ENCODE measurements at regions not wholly inside any gene's neighbourhood (a gene's known extent, or its start where the extent isn't known, plus 50 kb on each side); places are given as distances from the start of the nearest gene placed in this dataset.

DNA sequence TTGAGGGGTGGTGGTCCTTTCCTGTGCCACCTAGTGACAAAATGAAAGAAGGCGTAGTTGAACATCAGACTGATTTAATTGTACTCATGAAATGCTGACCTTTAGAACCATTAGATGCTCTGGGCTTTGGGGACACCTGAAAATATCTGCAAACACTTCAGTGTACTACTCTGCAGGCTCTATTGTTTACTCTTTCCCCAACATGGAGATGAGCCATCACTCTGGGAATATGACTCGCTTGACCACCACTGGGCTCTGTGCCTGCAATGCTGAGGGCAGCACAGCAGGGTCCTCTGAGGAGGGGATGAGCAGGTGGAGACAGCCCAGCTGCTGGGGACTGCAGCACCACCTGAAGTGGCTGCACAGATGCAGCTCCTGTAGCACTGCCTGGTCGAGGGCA is 74.8 kb upstream of the SLC24A3 start:
- TF ChIP-seq, protein P1, sequence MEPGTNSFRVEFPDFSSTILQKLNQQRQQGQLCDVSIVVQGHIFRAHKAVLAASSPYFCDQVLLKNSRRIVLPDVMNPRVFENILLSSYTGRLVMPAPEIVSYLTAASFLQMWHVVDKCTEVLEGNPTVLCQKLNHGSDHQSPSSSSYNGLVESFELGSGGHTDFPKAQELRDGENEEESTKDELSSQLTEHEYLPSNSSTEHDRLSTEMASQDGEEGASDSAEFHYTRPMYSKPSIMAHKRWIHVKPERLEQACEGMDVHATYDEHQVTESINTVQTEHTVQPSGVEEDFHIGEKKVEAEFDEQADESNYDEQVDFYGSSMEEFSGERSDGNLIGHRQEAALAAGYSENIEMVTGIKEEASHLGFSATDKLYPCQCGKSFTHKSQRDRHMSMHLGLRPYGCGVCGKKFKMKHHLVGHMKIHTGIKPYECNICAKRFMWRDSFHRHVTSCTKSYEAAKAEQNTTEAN (CRISPR knock-in tag; IDR thresholded peaks at IDR 0.05): no peak
- TF ChIP-seq, protein P2, sequence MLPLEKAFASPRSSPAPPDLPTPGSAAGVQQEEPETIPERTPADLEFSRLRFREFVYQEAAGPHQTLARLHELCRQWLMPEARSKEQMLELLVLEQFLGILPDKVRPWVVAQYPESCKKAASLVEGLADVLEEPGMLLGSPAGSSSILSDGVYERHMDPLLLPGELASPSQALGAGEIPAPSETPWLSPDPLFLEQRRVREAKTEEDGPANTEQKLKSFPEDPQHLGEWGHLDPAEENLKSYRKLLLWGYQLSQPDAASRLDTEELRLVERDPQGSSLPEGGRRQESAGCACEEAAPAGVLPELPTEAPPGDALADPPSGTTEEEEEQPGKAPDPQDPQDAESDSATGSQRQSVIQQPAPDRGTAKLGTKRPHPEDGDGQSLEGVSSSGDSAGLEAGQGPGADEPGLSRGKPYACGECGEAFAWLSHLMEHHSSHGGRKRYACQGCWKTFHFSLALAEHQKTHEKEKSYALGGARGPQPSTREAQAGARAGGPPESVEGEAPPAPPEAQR (CRISPR knock-in tag; IDR thresholded peaks at IDR 0.05): no peak
- TF ChIP-seq, protein P3, sequence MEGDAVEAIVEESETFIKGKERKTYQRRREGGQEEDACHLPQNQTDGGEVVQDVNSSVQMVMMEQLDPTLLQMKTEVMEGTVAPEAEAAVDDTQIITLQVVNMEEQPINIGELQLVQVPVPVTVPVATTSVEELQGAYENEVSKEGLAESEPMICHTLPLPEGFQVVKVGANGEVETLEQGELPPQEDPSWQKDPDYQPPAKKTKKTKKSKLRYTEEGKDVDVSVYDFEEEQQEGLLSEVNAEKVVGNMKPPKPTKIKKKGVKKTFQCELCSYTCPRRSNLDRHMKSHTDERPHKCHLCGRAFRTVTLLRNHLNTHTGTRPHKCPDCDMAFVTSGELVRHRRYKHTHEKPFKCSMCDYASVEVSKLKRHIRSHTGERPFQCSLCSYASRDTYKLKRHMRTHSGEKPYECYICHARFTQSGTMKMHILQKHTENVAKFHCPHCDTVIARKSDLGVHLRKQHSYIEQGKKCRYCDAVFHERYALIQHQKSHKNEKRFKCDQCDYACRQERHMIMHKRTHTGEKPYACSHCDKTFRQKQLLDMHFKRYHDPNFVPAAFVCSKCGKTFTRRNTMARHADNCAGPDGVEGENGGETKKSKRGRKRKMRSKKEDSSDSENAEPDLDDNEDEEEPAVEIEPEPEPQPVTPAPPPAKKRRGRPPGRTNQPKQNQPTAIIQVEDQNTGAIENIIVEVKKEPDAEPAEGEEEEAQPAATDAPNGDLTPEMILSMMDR (IDR thresholded peaks at IDR 0.05): no peak
- no peak for TF ChIP-seq MYBL2 (CRISPR knock-in tag; IDR thresholded peaks at IDR 0.05)

All from WTC11 (cell line).